ENCODE measurements at regions not wholly inside any gene's neighbourhood (a gene's known extent, or its start where the extent isn't known, plus 50 kb on each side); places are given as distances from the start of the nearest gene placed in this dataset.

- Histone ChIP-seq H3K9me2 (ENCODE audit: low read depth, low read length) (no peaks in the 10 kb centered on the region), H3K36me3 (ENCODE audit: insufficient read depth, low read length) (no peaks in the 10 kb centered on the region), H3K4me1 (ENCODE audit: insufficient read depth, low read length, severe bottlenecking) (no peaks in the 10 kb centered on the region), H3K4me2 (ENCODE audit: low read length) (no peak overlapping the region), H3K4me3 (ENCODE audit: low read depth, low read length, poor library complexity, severe bottlenecking) (no peak overlapping the region), H4K20me1 (ENCODE audit: insufficient read depth, low read length) (no peaks in the 10 kb centered on the region), H3K79me2 (ENCODE audit: insufficient read depth, low read length) (no peaks in the 10 kb centered on the region), H3K27ac (ENCODE audit: low read depth, low read length, poor library complexity, severe bottlenecking) (no peak overlapping the region), H3K9ac (ENCODE audit: low read length) (no peak overlapping the region), H3K27me3 (ENCODE audit: insufficient read depth, low read length) (no peaks in the 10 kb centered on the region), H3F3A (ENCODE audit: insufficient read depth, low read length) (no peaks in the 10 kb centered on the region), H2AFZ (ENCODE audit: low read length) (no peak overlapping the region), H3K9me3 (ENCODE audit: low read length) (no peaks in the 10 kb centered on the region)
- TF ChIP-seq EZH2 (IDR thresholded peaks at IDR 0.05; ENCODE audit: borderline replicate concordance, low read length) (no peak), CTCF (IDR thresholded peaks at IDR 0.05; ENCODE audit: low read length) (no peak)
Observed at GRCh38 chr2:220175967-220176366, 548.5 kb downstream of the SLC4A3 start.

- Histone ChIP-seq H3K9me3 (ENCODE audit: low read length) (no peaks in the 10 kb centered on the region), H3K36me3 (ENCODE audit: insufficient read depth, low read length) (no peaks in the 10 kb centered on the region), H2AFZ (ENCODE audit: low read length) (no peak overlapping the region), H3K4me3 (ENCODE audit: low read depth, low read length, poor library complexity, severe bottlenecking) (no peak overlapping the region), H3K9me2 (ENCODE audit: low read depth, low read length) (no peaks in the 10 kb centered on the region), H4K20me1 (ENCODE audit: insufficient read depth, low read length) (no peaks in the 10 kb centered on the region), H3K27ac (ENCODE audit: low read depth, low read length, poor library complexity, severe bottlenecking) (no peak overlapping the region), H3K4me1 (ENCODE audit: insufficient read depth, low read length, severe bottlenecking) (no peaks in the 10 kb centered on the region), H3K27me3 (ENCODE audit: insufficient read depth, low read length) (no peaks in the 10 kb centered on the region), H3K79me2 (ENCODE audit: insufficient read depth, low read length) (no peaks in the 10 kb centered on the region), H3K9ac (ENCODE audit: low read length) (no peak overlapping the region), H3F3A (ENCODE audit: insufficient read depth, low read length) (no peaks in the 10 kb centered on the region), H3K4me2 (ENCODE audit: low read length) (no peak overlapping the region)
- TF ChIP-seq CTCF (IDR thresholded peaks at IDR 0.05; ENCODE audit: low read length): no peak
- no peak for TF ChIP-seq EZH2 (IDR thresholded peaks at IDR 0.05; ENCODE audit: borderline replicate concordance, low read length)
Observed at GRCh38 chr2:220178991-220179695, 551.7 kb downstream of the SLC4A3 start.

GRCh38 chr2:220181165-220181564 is 553.7 kb downstream of the SLC4A3 start:
- no peaks in the 10 kb centered on the region for H3K9me2 ChIP-seq (ENCODE audit: low read depth, low read length)
- TF ChIP-seq CTCF (IDR thresholded peaks at IDR 0.05; ENCODE audit: low read length): no peak
- no peak for TF ChIP-seq EZH2 (IDR thresholded peaks at IDR 0.05; ENCODE audit: borderline replicate concordance, low read length)
- H3K27me3 ChIP-seq (ENCODE audit: insufficient read depth, low read length): no peaks in the 10 kb centered on the region
- H3K36me3 ChIP-seq (ENCODE audit: insufficient read depth, low read length): no peaks in the 10 kb centered on the region
- no peak overlapping the region for H3K4me2 ChIP-seq (ENCODE audit: low read length)
- no peak overlapping the region for H2AFZ ChIP-seq (ENCODE audit: low read length)
- H3K9ac ChIP-seq (ENCODE audit: low read length): no peak overlapping the region
- no peaks in the 10 kb centered on the region for H4K20me1 ChIP-seq (ENCODE audit: insufficient read depth, low read length)
- H3F3A ChIP-seq (ENCODE audit: insufficient read depth, low read length): no peaks in the 10 kb centered on the region
- H3K27ac ChIP-seq (ENCODE audit: low read depth, low read length, poor library complexity, severe bottlenecking): no peak overlapping the region
- no peaks in the 10 kb centered on the region for H3K4me1 ChIP-seq (ENCODE audit: insufficient read depth, low read length, severe bottlenecking)
- H3K4me3 ChIP-seq (ENCODE audit: low read depth, low read length, poor library complexity, severe bottlenecking): no peak overlapping the region
- H3K9me3 ChIP-seq (ENCODE audit: low read length): no peaks in the 10 kb centered on the region
- no peaks in the 10 kb centered on the region for H3K79me2 ChIP-seq (ENCODE audit: insufficient read depth, low read length)

Measured in OCI-LY1 (cell line).